HG03558 (cell line): ENCODE measurements at regions not wholly inside any gene's neighbourhood (a gene's known extent, or its start where the extent isn't known, plus 50 kb on each side); places are given as distances from the start of the nearest gene placed in this dataset.
A peak's percentile ranks its signal among the peaks of the same experiment; 100 is the strongest.
"Not testable (repeated sequence)": the region's sequence is repeated elsewhere in the genome, so short reads cannot be mapped to it uniquely, and the experiment has no call there.

Source experiments
- ATAC-seq: cut with Tn5 transposase; IDR thresholded peaks from one replicate; pipeline ENCODE4 v1.9.1; 2021; ENCODE audit warnings: moderate number of reproducible peaks; ENCODE audit not compliant: unreplicated experiment; ENCODE audit errors: extremely low read depth

DNA sequence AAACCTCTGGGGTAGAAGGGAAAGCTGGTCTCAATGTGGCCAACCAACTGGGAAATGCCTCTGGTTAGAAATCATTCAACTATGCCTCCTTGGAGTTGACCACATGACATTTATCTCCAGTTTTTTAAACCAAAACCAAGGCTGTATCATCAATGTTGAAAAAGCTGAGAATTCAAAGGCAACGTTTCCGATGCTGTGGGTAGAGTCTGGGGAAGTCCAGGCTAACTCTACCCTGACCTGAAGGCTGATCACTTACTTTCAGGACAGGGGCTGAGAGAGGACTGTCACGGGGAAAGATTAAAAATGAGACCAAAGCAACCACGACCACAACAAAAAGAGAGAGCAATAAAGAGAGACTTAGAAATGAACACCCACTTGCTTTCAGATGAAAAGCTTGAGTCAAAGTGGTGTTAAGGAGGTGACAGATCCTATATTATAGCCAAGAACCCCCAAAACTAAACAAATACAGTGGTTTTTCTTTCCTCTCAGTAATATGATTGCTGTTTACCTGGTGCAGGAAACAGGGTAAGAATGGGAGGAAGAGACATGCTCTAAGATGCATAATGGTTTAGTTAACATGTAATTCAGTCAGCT is 90.8 kb upstream of the TNFSF4 start:
- peak; percentile 76 for ATAC-seq

DNA sequence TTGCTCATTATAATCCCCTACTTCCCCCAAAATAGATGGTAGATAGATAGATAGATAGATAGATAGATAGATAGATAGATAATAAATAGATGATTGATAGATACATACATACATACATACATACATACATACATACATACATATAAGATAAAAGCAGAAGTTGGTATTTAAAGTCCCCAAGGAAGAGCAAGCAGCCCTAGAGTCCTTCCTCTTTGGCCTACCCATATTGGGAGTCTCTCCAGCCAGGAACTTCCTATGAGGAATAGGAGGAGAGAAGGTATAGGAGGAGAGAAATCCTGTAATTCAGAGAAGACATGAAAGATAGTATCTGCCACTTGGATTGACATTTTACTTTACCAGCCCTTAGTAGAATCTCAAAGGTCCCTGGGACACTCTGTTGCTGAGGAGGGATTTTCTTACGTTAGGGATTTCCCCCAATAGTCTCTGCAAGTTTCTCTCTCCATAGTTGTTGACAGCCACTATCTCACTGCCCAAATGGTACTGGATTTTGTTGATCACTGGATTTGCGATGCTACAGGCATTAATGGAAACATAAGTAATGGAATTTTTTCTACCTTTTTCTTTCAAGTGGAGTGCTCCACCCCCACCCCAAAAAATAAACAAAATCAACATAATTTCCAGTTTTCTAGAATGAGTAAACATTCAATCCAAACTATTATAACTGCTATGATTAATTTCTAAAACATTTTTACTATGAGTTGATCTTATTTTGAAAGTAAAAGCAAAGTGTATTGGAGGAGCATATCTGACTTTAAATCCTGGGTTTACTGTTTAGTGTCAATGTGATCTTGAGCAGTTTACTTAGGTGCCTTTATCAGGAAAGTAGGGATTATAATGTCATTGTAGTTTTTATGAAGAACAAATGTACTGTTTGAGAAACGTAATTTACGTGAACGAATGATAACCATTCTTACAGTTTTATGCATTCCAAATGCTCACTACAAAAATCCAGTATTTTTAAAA is 93.2 kb upstream of the TNFSF4 start:
- ATAC-seq: no peak

DNA sequence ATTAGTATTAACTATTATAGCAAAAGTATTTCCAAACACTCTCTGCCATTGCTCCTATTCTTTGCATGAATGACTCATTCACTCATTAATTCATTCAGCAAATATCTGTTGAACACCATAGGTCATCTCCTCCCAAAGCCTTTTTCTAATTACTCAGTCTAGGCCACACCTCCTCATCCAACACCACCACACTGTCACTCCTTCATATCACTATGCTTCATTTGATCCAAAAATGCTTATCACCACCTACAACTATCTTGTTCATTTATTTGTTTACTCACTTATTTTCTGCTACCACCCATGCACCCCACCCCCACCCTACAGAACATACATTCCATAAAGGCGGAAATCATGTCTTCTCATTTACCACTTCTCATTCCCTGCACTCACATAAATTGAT is 94.4 kb upstream of the TNFSF4 start:
- no peak for ATAC-seq

DNA sequence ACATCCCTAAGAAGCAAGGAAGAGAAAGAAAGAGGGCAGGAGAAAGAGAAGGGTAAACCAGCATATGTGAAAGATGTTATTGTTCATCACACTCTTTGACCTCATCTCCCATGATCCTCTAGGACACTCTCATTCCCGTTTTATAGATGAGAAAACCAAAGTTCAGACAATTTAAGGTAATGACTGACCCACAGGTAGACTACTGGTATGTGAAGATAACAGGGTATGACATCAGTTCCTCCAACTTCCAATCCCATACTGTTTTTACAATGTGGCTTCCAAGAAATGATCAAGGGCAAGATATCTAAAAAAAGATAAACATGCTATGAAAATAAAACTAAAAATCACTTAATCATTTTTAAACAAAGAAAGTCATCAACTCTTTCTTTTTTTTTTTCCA is 95.2 kb upstream of the TNFSF4 start:
- no peak for ATAC-seq

DNA sequence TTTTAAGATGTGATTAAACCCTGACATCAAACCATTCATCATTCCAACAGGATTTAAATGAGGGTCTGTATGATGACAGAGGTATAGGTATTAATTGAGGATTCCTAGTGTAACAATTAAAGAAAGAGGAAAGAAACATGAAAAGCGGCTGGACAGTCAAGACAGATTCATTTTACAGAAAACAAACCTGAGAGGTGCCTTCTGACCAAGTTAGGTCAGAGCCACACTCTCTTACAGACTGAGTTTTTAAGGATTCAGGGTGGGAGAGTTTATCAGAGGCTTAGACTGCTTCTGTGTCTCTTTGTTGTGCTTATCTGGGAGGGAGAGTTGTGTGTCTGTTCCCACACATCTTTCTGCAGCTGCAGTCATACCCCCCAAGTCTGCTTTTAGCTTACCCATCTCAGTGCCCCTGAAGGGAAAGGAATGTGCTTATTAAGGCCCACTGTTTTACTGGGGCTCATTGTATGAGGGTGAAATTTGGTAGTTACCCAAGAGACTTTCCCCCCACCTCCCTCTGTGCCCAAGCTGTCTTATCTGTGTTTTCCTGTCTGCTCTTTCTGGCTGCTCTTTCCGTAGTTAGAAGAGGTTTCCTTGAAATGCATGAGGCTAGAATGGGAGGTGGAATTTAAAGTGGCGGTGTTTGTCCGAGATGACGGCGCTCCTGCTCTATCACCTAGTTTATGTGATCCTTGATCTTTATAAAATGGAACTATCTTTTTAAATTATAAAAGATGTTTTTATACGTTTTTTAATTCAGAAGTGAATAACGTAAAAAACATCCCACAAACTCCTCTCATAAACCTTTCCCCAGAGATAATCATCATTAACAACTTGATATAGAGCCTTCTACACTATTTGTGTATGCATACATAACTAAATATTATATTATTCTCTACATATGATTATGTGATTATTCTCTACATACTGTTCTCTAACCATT is 96.0 kb upstream of the TNFSF4 start:
- ATAC-seq: no peak

DNA sequence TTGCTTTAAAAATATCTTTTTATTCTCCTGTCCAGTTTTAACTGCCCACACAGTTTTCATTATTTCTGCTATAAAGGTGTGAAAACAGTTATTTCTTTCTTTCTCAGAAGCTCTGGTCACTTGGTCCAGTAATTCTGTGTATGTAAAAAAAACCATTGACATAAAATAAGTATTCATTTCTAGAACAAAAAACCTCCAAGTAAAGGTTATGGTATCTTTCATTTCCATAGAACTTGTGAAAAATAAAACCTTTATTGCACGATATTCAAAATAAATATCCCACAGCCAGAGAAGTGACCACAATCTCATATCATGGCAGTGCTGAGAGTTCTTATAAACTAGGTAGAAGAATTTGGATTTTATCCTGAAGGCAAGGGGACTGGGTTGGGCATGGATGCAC is 96.9 kb upstream of the TNFSF4 start:
- no peak for ATAC-seq

DNA sequence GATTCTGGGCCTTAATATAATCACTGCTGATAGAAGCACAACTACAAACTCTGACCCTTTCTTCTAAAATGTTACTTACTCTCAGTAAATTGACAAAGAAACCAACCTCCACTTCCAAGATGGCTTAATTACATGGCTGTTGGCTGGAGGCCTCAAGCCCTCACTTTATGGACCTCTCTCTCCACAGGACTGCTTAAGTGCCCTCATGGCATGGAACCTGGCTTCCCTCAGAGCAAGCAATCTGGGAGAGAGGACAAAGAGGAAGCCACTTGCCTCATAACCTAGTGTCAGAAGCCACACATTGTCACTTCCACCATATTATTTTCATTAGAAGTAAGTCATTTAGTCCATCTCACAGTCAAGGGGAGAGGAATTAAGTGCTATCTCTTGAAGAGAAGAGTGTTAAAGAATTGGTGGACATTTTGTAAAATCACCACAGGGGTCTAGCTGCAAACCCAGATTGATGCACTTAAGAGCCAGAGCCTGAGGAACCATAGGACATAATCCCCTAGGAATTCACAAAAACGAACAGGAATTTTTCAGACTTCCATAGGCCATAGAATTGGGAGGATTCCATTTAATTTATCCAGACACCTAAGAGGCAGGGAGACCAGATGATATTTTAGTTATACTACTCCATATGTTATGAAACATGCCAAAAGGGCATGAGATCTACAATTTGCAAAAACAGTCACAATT is 97.5 kb upstream of the TNFSF4 start:
- ATAC-seq: no peak

DNA sequence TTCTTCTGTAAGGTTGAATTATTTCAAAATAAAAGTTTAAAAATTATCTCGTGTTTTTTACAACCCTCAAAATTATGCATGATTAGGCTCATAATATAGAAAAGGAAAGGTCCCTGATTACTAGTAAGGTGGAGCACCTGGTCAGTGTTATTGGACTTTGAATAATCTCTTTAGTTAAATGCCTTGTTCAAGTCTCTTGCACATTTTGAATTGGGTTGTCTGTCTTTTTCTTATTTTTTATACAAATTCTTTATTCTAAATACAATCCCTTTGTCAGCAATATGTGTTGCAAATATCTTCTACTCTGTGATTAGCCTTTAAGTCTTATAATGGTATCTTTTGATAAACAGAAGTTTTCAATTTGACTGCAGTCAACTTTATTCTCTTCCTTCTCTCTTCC is 100.7 kb upstream of the TNFSF4 start:
- ATAC-seq: no peak

DNA sequence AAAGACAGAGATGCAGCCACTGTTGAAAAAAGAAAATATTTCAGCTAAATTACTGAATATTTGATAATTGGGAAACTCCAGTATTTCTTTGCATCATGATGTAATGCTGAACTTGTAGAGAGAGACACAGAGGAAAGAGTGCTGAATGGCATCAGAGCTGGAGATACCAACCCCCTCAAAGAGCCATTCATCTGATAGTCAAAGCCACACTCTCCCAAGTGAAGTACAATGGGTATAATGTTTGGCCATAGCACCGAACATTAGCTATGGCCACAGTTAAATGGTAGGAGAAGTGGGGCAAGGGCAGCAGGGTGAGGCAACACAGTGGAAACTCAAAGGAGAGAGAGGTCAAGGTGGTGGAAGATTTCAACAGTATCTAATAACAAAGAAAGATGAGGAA is 107.5 kb upstream of the TNFSF4 start:
- no peak for ATAC-seq

DNA sequence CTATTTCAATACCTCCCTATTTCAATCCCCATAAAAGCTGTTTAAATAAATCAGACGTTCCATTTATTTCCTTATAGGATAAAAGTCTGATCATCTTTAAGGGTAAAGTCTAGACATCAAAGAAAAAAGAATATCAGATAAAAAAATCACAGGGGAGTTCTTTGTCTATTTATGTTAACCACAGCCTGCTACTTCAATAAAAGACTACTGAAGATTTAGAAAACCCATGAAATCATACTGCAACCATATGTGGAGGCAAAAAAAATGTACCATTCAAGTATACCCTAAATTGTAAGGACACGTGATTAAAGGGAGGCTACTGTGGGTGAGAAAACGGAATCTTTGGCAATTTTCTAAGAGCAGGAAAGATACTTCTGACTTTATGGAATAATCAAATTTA is 108.2 kb upstream of the TNFSF4 start:
- no peak for ATAC-seq

DNA sequence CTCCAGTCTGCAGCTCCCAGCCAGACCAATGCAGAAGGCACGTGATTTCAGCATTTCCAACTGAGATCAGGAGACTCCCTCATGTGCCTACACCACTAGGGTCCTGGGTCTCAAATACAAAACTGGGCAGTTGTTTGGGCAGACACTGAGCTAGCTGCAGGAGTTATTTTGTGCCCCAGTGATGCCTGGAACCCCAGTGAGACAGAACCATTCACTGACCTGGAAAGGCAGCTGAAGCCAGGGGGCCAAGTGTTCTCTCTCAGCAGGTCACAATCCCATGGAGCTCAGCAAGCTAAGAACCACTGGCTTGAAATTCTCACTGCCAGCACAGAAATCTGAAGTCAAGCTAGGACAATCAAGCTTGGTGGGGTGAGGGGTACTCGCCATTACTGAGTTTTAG is 111.7 kb upstream of the TNFSF4 start:
- ATAC-seq: no peak

DNA sequence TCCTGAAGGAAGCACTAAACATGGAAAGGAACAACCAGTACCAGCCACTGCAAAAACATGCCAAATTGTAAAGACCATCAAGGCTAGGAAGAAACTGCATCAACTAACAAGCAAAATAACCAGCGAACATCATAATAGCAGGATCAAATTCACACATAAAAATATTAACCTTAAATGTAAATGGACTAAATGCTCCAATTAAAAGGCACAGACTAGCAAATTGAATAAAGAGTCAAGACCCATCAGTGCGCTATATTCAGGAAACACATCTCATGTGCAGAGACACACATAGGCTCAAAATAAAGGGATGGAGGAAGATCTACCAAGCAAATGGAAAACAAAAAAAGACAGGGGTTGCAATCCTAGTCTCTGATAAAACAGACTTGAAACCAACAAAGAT is 117.2 kb upstream of the TNFSF4 start:
- ATAC-seq: not testable (repeated sequence)

DNA sequence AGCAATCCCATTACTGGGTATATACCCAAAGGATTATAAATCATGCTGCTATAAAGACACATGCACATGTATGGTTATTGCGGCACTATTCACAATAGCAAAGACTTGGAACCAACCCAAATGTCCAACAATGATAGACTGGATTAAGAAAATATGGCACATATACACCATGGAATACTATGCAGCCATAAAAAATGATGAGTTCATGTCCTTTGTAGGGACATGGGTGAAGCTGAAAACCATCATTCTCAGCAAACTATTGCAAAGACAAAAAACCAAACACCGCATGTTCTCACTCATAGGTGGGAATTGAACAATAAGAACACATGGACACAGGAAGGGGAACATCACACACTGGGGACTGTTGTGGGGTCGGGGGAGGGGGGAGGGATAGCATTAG is 120.9 kb upstream of the TNFSF4 start:
- not testable (repeated sequence) for ATAC-seq

DNA sequence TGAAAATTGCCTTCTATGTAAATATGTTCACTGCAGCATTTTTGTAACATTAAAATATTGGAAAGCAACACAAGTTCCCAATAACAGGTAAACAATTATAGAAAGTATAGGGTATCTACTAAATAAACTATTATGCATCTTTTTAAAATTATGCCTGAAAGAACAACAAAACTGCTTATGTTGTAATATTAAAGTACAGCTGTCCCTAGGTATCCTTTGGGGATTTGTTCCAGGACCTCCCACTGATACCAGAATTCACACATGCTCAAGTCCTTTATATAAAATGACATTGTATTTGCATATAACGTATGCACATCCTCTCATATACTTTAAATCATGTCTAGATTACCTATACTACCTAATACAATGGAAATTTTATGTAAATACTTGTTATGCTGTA is 121.8 kb upstream of the TNFSF4 start:
- ATAC-seq: no peak

DNA sequence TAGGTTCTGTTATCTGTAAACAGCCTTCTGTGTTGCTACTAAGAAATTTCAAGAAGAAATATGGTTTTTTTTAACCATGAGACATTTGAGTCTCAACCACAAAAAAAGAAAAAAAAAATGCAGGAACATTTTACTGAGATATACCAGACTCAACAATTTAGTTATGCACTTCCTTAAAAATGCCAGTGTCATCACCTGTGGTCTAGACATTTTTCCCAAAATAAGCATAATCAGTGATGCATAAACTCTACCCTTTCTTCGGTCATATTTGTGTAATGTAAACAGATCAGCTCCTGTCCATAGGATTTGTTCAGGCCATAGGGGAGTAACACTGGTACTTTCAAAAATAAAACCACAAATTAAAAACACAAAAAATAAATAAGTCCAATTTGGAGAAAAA is 122.6 kb upstream of the TNFSF4 start:
- ATAC-seq: no peak

DNA sequence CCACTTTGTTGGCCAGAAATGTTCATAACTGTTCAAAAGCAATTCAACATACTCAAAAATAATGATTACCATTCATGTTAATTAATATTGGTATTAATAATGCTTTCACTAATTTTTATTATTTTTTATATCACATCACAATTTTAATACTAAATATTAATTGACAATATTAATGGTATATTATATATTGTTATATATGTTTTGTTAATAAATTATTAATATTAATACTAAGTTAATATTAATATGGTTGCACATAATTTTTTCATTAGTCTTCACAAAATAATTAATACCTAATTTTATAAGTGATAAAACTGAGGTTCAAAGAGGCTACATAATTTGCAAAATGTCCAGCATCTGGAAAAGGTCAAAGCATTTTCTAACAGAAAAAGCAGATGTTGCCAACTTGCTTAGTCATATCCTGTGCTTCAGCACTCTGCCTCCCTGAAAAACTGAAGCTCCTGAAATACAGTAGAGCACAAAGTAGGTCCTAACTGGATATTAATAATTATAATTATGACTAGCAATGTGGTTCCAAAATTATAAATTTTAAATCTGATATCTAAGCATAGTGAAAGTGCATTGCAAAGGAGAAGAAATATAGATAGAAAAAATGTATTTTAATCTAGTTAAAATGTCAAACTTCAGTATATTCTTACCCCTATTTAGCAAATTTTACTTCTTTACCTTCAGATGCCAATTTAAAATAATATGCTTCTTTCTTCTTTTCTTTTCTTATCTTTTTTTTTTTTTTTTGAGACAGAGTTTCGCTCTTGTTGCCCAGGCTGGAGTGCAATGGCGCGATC is 123.2 kb upstream of the TNFSF4 start:
- ATAC-seq: no peak

DNA sequence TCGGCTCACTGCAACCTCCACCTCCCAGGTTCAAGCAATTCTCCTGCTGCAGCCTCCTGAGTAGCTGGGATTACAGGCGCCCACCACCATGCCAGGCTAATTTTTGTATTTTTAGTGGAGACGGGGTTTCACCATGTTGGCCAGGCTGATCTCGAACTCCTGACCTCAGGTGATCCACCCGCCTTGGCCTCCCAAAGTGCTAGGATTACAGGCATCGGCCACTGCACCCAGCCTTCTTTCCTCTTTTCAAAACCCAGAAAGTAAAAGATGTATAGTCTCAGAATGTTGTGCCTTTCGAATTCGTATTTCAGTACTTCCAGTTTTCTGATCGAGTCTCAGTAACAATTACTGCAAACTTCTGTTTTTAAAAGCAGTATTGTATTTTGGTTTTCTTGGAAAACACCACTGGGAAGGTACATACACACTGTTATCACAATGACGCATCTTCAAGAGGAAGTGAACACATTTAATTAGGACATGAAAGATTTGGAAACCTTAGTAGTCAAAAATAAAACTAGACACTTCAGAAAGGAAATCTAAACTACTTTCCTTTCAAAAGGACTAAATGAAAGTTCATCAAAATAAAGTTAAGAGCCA is 123.9 kb upstream of the TNFSF4 start:
- not testable (repeated sequence) for ATAC-seq

DNA sequence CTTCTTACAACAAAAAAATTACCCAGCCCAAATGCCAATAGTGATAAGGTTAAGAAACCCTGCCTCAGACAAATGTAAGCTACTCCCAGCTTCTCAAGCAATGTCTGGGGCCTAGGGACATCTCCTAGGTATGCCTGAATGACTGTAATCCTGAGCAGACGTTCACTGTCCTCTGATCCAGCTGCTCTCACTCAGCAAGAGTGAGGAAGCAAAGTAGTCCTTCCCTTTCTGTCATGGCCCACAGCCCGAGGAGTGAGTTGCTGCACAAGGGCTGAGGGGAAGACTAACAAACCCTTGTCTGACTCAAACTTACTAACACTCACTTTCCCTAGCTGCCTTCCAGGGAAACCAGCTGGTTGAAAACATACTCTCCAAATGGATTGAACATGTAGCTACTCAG is 124.9 kb upstream of the TNFSF4 start:
- no peak for ATAC-seq

DNA sequence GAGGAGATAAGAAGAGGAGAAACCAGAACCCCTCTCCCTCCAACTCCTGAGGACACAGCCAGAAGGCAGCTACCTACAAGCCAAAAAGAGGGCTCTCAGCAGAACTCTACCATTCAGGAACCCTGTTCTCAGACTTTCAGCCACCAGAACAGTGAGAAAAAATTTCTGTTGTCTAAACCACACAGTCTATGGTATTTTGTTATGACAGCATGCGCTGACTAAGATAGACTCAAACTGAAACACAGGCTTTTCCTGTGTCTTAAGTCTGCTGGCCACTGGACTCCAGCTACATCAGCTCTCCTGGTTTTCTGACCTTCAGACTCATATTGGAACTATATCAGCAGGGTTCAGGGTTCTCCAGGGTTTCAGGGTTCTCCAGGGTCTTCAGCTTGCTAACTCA is 126.5 kb upstream of the TNFSF4 start:
- ATAC-seq: peak; percentile 76
